ENCODE measurements at regions not wholly inside any gene's neighbourhood (a gene's known extent, or its start where the extent isn't known, plus 50 kb on each side); places are given as distances from the start of the nearest gene placed in this dataset.

DNA sequence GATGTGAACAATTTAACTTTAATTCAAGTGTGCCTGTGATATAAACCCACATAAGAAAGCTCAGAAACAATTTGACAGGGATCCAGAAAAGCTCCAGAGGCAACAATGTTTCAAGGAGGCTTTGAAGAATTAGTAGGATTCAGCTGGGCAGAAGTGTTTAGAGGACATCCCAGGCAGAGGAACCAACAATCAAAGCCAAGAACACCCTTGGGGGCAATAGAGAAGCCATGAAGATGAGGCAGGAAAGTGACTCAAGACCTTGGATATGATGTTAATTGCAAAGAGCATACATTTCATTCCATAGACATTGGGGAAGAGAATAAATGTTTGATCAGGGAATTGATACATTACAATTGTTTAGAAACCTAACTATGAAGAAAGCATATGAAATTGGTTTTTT is 280.3 kb downstream of the LTN1 start:
- H3K79me2 ChIP-seq (ENCODE audit: control insufficient read depth, insufficient read depth, low read length): no peaks in the 10 kb centered on the region
- no peaks in the 10 kb centered on the region for H3K27me3 ChIP-seq (replicated peaks in 1 of 4; ENCODE audit: control extremely low read depth in 1 of 4, control insufficient read depth in 3 of 4, insufficient read depth in 4 of 4, low read length in 3 of 4)
- Mint-ChIP-seq H3K4me1 (peaks cover 12% of the 10 kb centered on the region), H3K9me3 (ENCODE audit: insufficient read depth) (no peaks in the 10 kb centered on the region), H3K27ac (no peak overlapping the region), H3K27me3 (no peaks in the 10 kb centered on the region), H3K4me3 (no peak overlapping the region)
- no peak overlapping the region for H2AFZ ChIP-seq (ENCODE audit: insufficient read depth, low read depth, low read length, poor library complexity, severe bottlenecking)
- H4K20me1 ChIP-seq (ENCODE audit: control insufficient read depth, insufficient read depth, low read length, poor library complexity, severe bottlenecking): no peaks in the 10 kb centered on the region
- H3K36me3 ChIP-seq (replicated peaks in 1 of 2; ENCODE audit: control extremely low read depth in 1 of 2, control insufficient read depth in 1 of 2, extremely low read depth in 1 of 2, insufficient read depth in 2 of 2, low read length in 1 of 2): no peaks in the 10 kb centered on the region
- no peak for ATAC-seq (ENCODE audit: low read depth)
- no peak overlapping the region for H3K27ac ChIP-seq (ENCODE audit: low read length in 2 of 2)
- TF ChIP-seq, protein P1, sequence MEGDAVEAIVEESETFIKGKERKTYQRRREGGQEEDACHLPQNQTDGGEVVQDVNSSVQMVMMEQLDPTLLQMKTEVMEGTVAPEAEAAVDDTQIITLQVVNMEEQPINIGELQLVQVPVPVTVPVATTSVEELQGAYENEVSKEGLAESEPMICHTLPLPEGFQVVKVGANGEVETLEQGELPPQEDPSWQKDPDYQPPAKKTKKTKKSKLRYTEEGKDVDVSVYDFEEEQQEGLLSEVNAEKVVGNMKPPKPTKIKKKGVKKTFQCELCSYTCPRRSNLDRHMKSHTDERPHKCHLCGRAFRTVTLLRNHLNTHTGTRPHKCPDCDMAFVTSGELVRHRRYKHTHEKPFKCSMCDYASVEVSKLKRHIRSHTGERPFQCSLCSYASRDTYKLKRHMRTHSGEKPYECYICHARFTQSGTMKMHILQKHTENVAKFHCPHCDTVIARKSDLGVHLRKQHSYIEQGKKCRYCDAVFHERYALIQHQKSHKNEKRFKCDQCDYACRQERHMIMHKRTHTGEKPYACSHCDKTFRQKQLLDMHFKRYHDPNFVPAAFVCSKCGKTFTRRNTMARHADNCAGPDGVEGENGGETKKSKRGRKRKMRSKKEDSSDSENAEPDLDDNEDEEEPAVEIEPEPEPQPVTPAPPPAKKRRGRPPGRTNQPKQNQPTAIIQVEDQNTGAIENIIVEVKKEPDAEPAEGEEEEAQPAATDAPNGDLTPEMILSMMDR (IDR thresholded peaks at IDR 0.05): no peak
- ChIA-PET POLR2A (no interaction called here), CTCF (no interaction called here)
- H3K9ac ChIP-seq (ENCODE audit: low read length): no peak overlapping the region
- no peak for DNase-seq
- intact Hi-C loops (cut with micrococcal nuclease): no loop called here
- H3K4me2 ChIP-seq (replicated peaks; ENCODE audit: low read depth, low read length, poor library complexity, severe bottlenecking): no peak overlapping the region
- H3K4me1 ChIP-seq (ENCODE audit: control insufficient read depth in 2 of 2, insufficient read depth in 2 of 2, low read length in 2 of 2): no peaks in the 10 kb centered on the region
- no peak overlapping the region for H3K4me3 ChIP-seq (ENCODE audit: control extremely low read depth in 1 of 5, extremely low read depth in 1 of 5, insufficient read depth in 1 of 5, low read depth in 2 of 5, low read length in 4 of 5)
- H3K9me3 ChIP-seq (ENCODE audit: control extremely low read depth in 1 of 3, control insufficient read depth in 2 of 3, insufficient read depth in 1 of 3, low read length in 2 of 3): peaks cover 0 to 4% (median 2%) of the 10 kb centered on the region in 3 donors

DNA sequence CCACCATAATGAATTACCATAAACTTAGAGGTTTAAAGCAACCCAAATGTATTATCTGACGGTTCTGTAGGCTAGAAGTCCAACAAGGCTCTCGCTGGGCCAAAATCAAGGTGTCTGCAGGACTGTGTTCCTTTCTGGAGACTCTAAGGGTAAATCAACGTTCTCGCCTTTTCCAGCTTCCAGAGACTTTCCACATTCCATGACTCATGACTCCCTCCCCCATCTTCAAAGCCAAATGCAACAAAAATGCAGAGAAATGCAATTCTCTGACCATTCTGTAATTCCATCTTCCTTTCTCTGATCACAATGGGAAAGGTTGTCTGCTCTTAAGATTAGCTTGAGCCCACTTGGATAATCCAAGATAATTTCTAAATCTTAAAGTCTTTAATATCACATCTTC is 287.1 kb downstream of the LTN1 start:
- H3K27me3 Mint-ChIP-seq: no peaks in the 10 kb centered on the region

More for the DNA sequence above, 287.1 kb downstream of the LTN1 start:
- H3K4me1 Mint-ChIP-seq: no peaks in the 10 kb centered on the region
- H4K20me1 ChIP-seq (ENCODE audit: control insufficient read depth, insufficient read depth, low read length, poor library complexity, severe bottlenecking): no peaks in the 10 kb centered on the region
- 88% methylated on average over 4 of the region's 4 CpGs for WGBS (ENCODE audit: insufficient coverage)
- no peak overlapping the region for H3K27ac ChIP-seq (ENCODE audit: low read length in 2 of 2)
- DNase-seq (no peak), ATAC-seq (ENCODE audit: low read depth) (no peak)
- ChIA-PET POLR2A (no interaction called here), CTCF (no interaction called here)
- intact Hi-C loops (cut with micrococcal nuclease): no loop called here
- H3K9me3 ChIP-seq (ENCODE audit: control extremely low read depth in 1 of 3, control insufficient read depth in 2 of 3, insufficient read depth in 1 of 3, low read length in 2 of 3): peaks cover 0 to 4% (median 4%) of the 10 kb centered on the region in 3 donors
- H3K9me3 Mint-ChIP-seq (ENCODE audit: insufficient read depth): peaks cover 13% of the 10 kb centered on the region
- no peak for TF ChIP-seq EZH2 (IDR thresholded peaks at IDR 0.05; ENCODE audit: borderline replicate concordance, insufficient read depth, low read depth, low read length, poor library complexity, severe bottlenecking)
- TF ChIP-seq, protein P1 (IDR thresholded peaks at IDR 0.05): no peak
- H3K4me1 ChIP-seq (ENCODE audit: control insufficient read depth in 2 of 2, insufficient read depth in 2 of 2, low read length in 2 of 2): no peaks in the 10 kb centered on the region
- H3K9ac ChIP-seq (ENCODE audit: low read length): no peak overlapping the region
- no peak overlapping the region for H3K4me3 Mint-ChIP-seq
- H3K27me3 ChIP-seq (replicated peaks in 1 of 4; ENCODE audit: control extremely low read depth in 1 of 4, control insufficient read depth in 3 of 4, insufficient read depth in 4 of 4, low read length in 3 of 4): no peaks in the 10 kb centered on the region
- H3K79me2 ChIP-seq (ENCODE audit: control insufficient read depth, insufficient read depth, low read length): no peaks in the 10 kb centered on the region
- H3K27ac Mint-ChIP-seq: no peak overlapping the region
- no peaks in the 10 kb centered on the region for H3K36me3 ChIP-seq (replicated peaks in 1 of 2; ENCODE audit: control extremely low read depth in 1 of 2, control insufficient read depth in 1 of 2, extremely low read depth in 1 of 2, insufficient read depth in 2 of 2, low read length in 1 of 2)
- H3K4me2 ChIP-seq (replicated peaks; ENCODE audit: low read depth, low read length, poor library complexity, severe bottlenecking): no peak overlapping the region
- no peak overlapping the region for H3K4me3 ChIP-seq (ENCODE audit: control extremely low read depth in 1 of 5, extremely low read depth in 1 of 5, insufficient read depth in 1 of 5, low read depth in 2 of 5, low read length in 4 of 5)
- H2AFZ ChIP-seq (ENCODE audit: insufficient read depth, low read depth, low read length, poor library complexity, severe bottlenecking): no peak overlapping the region
